Stimulated activated naive CD8-positive, alpha-beta T cell treated with anti-CD3 and anti-CD28 coated beads, Interleukin-15, Interleukin-2, amounts not matched to agents 100 ng/mL and 50 ng/mL, for 24 hours (primary cell): ENCODE measurements at regions not wholly inside any gene's neighbourhood (a gene's known extent, or its start where the extent isn't known, plus 50 kb on each side); places are given as distances from the start of the nearest gene placed in this dataset.

Source experiments
- H3K27ac Mint-ChIP-seq: one replicate; pipeline ENCODE4 v1.8.0; 2021; ENCODE audit warnings: mild to moderate bottlenecking, mixed read lengths
- H3K27me3 Mint-ChIP-seq: one replicate; pipeline ENCODE4 v1.8.0; 2021; ENCODE audit warnings: mixed read lengths
- H3K36me3 Mint-ChIP-seq: one replicate; pipeline ENCODE4 v1.8.0; 2021; ENCODE audit warnings: low read depth, mixed read lengths
- H3K4me1 Mint-ChIP-seq: one replicate; pipeline ENCODE4 v1.8.0; 2021; ENCODE audit warnings: low read depth, mixed read lengths
- H3K4me3 Mint-ChIP-seq: one replicate; pipeline ENCODE4 v1.8.0; 2021; ENCODE audit warnings: mild to moderate bottlenecking, mixed read lengths
- H3K9me3 Mint-ChIP-seq: one replicate; pipeline ENCODE4 v1.8.0; 2021; ENCODE audit warnings: mixed read lengths

- no peaks in the 10 kb centered on the region for H3K9me3 Mint-ChIP-seq
- H3K27me3 Mint-ChIP-seq: no peaks in the 10 kb centered on the region
- no peaks in the 10 kb centered on the region for H3K4me1 Mint-ChIP-seq
- no peaks in the 10 kb centered on the region for H3K36me3 Mint-ChIP-seq
- no peak overlapping the region for H3K4me3 Mint-ChIP-seq
- no peak overlapping the region for H3K27ac Mint-ChIP-seq
Measured at GRCh38 chr2:172326211-172326509, 101.2 kb upstream of the ITGA6 start.

DNA sequence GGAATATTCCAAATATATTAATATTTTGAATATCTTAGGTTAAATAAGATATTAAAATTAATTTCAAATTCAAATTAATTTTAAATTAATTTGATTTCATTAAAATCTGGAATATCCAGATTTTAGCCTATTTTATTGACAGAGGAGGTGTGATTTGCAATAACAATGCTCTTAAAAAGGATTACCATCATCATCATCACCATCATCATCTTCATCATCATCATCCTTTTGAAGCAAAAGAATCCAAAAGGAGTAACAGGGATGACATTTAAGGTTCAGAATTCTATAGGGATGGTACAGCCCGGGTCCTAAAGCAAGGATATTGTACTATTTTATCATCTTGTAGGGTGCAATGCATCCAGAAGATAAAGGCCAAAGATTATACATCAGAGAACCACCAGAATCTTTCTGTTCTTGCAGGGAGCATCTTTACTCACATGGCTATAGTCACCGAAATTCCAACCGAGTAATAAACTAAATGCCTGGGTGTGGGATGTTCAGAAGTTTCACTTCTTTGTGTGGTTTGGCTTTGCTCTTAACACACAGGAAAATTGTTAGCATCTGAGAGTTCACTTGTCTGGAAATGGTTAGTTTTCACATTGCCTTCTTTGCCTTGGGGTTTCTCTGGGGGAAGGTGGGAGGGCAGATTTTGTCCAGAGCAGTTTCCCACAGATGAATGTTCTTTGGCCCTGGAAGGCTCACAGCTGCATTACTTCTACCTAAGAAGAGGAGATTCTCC is 99.1 kb upstream of the ITGA6 start:
- Mint-ChIP-seq H3K4me3 (no peak overlapping the region), H3K9me3 (no peaks in the 10 kb centered on the region), H3K4me1 (no peaks in the 10 kb centered on the region), H3K27ac (no peak overlapping the region), H3K27me3 (no peaks in the 10 kb centered on the region), H3K36me3 (no peaks in the 10 kb centered on the region)

DNA sequence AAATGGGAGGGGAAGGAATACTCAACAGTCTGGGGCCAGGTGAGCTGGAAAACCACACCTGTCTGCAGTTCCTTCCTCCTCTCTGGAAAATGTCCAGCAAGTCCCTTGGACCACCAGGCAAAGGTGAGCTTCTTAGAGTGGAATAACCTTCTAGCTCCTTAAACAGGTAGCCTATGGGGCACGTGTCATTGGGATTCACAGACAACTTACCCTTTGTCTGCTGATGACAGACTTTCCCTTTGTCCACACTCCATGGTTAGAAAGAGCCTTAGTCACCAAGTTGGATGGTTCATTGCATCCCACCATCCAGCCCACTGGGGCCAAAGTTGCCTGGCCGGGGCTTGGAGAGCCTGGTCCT is 98.0 kb upstream of the ITGA6 start:
- H3K27me3 Mint-ChIP-seq: no peaks in the 10 kb centered on the region
- H3K4me3 Mint-ChIP-seq: no peak overlapping the region
- no peaks in the 10 kb centered on the region for H3K36me3 Mint-ChIP-seq
- no peak overlapping the region for H3K27ac Mint-ChIP-seq
- no peaks in the 10 kb centered on the region for H3K4me1 Mint-ChIP-seq
- no peaks in the 10 kb centered on the region for H3K9me3 Mint-ChIP-seq

GRCh38 chr2:172329774-172330671 is 97.4 kb upstream of the ITGA6 start:
- Mint-ChIP-seq H3K4me3 (no peak overlapping the region), H3K4me1 (no peaks in the 10 kb centered on the region), H3K9me3 (no peaks in the 10 kb centered on the region), H3K27ac (no peak overlapping the region), H3K36me3 (no peaks in the 10 kb centered on the region), H3K27me3 (no peaks in the 10 kb centered on the region)

DNA sequence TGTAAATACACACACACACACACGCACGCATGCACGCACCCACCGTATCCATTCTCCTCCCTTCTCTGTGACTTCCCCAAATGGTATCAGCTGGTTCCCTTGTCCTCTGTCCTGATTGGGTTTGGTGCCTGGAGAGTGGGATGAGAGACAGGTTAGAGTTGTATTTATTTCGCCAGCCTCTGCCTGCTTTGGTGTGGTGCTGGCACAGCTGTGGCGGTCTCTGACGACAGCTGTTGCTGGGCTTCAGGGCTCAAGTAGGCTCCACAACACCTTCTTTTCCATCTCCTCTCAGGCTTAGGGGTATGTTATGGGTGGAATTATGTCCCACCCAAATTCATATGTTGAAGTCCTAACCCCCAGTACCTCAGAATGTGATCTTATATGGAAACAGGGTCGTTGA is 94.9 kb upstream of the ITGA6 start:
- Mint-ChIP-seq H3K36me3 (no peaks in the 10 kb centered on the region), H3K9me3 (no peaks in the 10 kb centered on the region), H3K4me3 (no peak overlapping the region), H3K27ac (no peak overlapping the region), H3K4me1 (no peaks in the 10 kb centered on the region), H3K27me3 (no peaks in the 10 kb centered on the region)

DNA sequence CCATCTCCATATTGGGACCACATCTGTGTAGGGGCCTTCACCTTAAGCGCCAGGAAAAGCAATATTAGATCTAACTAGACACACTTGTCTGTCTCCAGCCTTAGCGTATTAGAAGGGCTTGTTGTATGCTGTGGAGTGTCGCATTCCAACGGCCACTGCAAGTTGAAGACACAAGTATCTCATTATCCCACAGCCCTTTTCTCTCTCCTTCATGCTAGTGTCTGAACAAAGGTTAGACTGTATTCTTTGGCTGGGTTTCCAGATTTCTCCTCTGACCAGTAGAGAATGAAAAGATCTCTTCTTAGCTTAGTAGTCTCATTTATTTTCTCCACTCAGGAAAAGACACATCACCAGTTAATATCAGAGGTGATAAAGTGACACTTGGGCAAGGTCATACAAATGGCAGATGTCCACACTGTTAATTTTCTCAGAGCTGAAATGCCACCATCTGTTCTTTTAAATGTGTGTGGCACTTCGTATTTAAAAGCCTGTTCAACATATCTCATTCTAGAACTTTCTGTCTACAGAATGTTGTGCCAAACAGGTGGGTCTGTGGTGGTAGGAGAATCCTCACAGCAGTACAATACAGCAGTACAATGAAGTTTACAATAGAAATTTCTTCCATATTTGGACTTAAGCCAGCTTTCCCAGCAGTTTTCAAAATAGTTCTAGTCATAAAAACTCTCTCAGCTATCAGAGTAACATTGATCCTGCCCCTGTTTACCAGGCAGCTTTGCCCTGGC is 94.0 kb upstream of the ITGA6 start:
- Mint-ChIP-seq H3K9me3 (no peaks in the 10 kb centered on the region), H3K4me3 (no peak overlapping the region), H3K4me1 (no peaks in the 10 kb centered on the region), H3K27me3 (no peaks in the 10 kb centered on the region), H3K27ac (no peak overlapping the region), H3K36me3 (no peaks in the 10 kb centered on the region)

GRCh38 chr2:172333978-172334330 is 93.4 kb upstream of the ITGA6 start:
- H3K9me3 Mint-ChIP-seq: no peaks in the 10 kb centered on the region
- no peak overlapping the region for H3K4me3 Mint-ChIP-seq
- no peak overlapping the region for H3K27ac Mint-ChIP-seq

DNA sequence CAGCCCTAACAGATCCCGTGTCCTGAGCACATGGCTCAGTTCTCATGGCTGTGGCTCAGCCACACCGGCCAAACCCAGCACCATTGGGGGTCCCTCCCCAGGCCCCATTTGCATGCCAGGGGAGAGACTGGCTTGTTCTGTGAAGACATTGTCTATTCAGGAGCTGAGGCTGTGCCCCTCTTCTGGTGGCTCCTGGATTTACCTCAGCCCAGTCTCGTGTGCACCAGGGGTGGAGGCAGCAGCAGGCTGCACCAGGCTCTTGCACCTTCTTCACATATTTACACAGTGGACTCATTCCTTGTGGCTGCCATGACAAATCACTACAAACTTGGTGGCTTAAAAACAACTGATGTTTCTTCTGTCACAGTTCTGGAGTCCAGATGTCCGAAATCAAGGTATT is 92.4 kb upstream of the ITGA6 start:
- Mint-ChIP-seq H3K4me3 (no peak overlapping the region), H3K36me3 (no peaks in the 10 kb centered on the region), H3K4me1 (peaks cover 11% of the 10 kb centered on the region), H3K27me3 (no peaks in the 10 kb centered on the region), H3K9me3 (no peaks in the 10 kb centered on the region), H3K27ac (no peak overlapping the region)

More at GRCh38 chr2:172333978-172334330, 93.4 kb upstream of the ITGA6 start:
- H3K4me1 Mint-ChIP-seq: peaks cover under 1% of the 10 kb centered on the region
- no peaks in the 10 kb centered on the region for H3K36me3 Mint-ChIP-seq
- no peaks in the 10 kb centered on the region for H3K27me3 Mint-ChIP-seq

GRCh38 chr2:172335736-172336135 is 91.7 kb upstream of the ITGA6 start:
- H3K4me3 Mint-ChIP-seq: no peak overlapping the region

GRCh38 chr2:172336681-172337080 is 90.7 kb upstream of the ITGA6 start:
- Mint-ChIP-seq H3K4me1 (peaks cover 18% of the 10 kb centered on the region), H3K27ac (no peak overlapping the region), H3K27me3 (no peaks in the 10 kb centered on the region), H3K9me3 (no peaks in the 10 kb centered on the region), H3K36me3 (no peaks in the 10 kb centered on the region), H3K4me3 (no peak overlapping the region)

More at GRCh38 chr2:172335736-172336135, 91.7 kb upstream of the ITGA6 start:
- Mint-ChIP-seq H3K4me1 (peaks cover 18% of the 10 kb centered on the region), H3K9me3 (no peaks in the 10 kb centered on the region), H3K36me3 (no peaks in the 10 kb centered on the region), H3K27me3 (no peaks in the 10 kb centered on the region), H3K27ac (no peak overlapping the region)

- no peaks in the 10 kb centered on the region for H3K27me3 Mint-ChIP-seq
- peak overlapping the region; percentile 49 for H3K4me3 Mint-ChIP-seq
- H3K4me1 Mint-ChIP-seq: peaks cover 18% of the 10 kb centered on the region
- peaks cover 10% of the 10 kb centered on the region for H3K9me3 Mint-ChIP-seq
- H3K36me3 Mint-ChIP-seq: peaks cover 6% of the 10 kb centered on the region
- H3K27ac Mint-ChIP-seq: peak overlapping the region; percentile 33
Measured at GRCh38 chr2:172339371-172340010, 87.9 kb upstream of the ITGA6 start.

GRCh38 chr2:172340394-172340793 is 87.0 kb upstream of the ITGA6 start:
- Mint-ChIP-seq H3K4me3 (peak overlapping the region; percentile 49), H3K27ac (peak overlapping the region; percentile 33), H3K4me1 (peaks cover 18% of the 10 kb centered on the region), H3K9me3 (peaks cover 10% of the 10 kb centered on the region), H3K27me3 (no peaks in the 10 kb centered on the region), H3K36me3 (peaks cover 6% of the 10 kb centered on the region)

GRCh38 chr2:172342078-172342477 is 85.3 kb upstream of the ITGA6 start:
- no peak overlapping the region for H3K27ac Mint-ChIP-seq
- H3K27me3 Mint-ChIP-seq: no peaks in the 10 kb centered on the region
- peaks cover 16% of the 10 kb centered on the region for H3K9me3 Mint-ChIP-seq
- peaks cover 6% of the 10 kb centered on the region for H3K36me3 Mint-ChIP-seq
- H3K4me1 Mint-ChIP-seq: peaks cover 18% of the 10 kb centered on the region
- no peak overlapping the region for H3K4me3 Mint-ChIP-seq

DNA sequence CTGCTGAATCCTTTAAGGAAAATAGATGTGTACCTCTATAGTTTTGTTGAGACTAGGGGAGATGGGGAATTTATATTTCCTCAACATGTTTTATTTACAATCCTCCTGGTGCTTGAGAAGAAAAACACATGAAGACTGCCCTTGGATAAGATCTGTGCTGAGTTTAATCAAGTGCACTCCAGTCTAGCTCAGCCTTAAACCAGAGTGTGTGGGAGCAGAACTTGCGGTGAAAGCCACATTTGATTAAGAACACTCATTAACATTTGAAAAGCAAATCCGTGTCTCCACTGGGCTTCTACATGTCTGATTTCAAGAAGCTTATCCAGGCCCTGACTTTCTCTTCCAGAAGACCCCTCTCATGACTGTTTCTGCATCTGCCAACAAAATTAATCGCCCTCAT is 84.8 kb upstream of the ITGA6 start:
- Mint-ChIP-seq H3K4me3 (no peak overlapping the region), H3K27me3 (no peaks in the 10 kb centered on the region), H3K4me1 (peaks cover 18% of the 10 kb centered on the region), H3K9me3 (peaks cover 19% of the 10 kb centered on the region), H3K36me3 (peaks cover 6% of the 10 kb centered on the region), H3K27ac (no peak overlapping the region)

DNA sequence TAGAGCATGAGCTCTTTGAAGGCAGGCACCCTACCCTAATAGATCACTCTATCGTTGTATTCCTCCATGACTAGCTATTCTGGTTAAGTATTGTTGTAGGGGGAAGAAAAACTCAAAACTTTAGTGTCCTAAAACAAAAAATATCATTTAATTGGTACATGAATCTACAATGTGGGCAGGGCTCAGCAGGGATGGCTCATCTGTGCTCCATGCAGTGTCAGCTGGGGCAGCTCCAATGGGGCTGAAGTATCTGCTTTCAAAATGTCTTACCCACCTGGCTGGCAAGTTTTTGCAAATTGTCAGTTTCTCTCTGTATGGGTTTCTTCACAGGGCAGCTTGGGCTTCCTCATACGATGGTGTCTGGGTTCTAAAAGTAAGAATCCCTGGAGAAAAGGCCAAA is 83.2 kb upstream of the ITGA6 start:
- no peaks in the 10 kb centered on the region for H3K27me3 Mint-ChIP-seq
- H3K36me3 Mint-ChIP-seq: peaks cover 6% of the 10 kb centered on the region
- H3K9me3 Mint-ChIP-seq: peaks cover 23% of the 10 kb centered on the region
- H3K27ac Mint-ChIP-seq: no peak overlapping the region
- peaks cover 15% of the 10 kb centered on the region for H3K4me1 Mint-ChIP-seq
- no peak overlapping the region for H3K4me3 Mint-ChIP-seq
